HepG2 (cell line): ENCODE measurements at regions not wholly inside any gene's neighbourhood (a gene's known extent, or its start where the extent isn't known, plus 50 kb on each side); places are given as distances from the start of the nearest gene placed in this dataset.

ENCODE experiments used
- ATAC-seq: fragments of 200-7000 bp; cut with Tn5 transposase; 3 replicates; pipeline ENCODE4 v1.9.1; 2020; ENCODE audit warnings: mild to moderate bottlenecking, moderate library complexity
- BruUV-seq: library from RNA; stranded (reverse); fragments of 400-500 nt; replicated peaks from 2 replicates; lab custom pipeline; 2021; lab: Mats Ljungman, UMichigan
- CTCF ChIA-PET: fragments of 300-600 bp; formaldehyde crosslinking; extraction: SDS; loops from one replicate; lab custom pipeline; 2021; ENCODE audit warnings: low total read pairs, inconsistent platforms, low intra/inter-chr PET ratio; lab: Yijun Ruan, JAX
- POLR2A ChIA-PET: fragments of 350-600 bp; sonication (Branson Sonifier 250); formaldehyde crosslinking; loops from one replicate; lab custom pipeline; 2020; ENCODE audit warnings: antibody characterized with exemption, inconsistent platforms; lab: Yijun Ruan, JAX
- DNase-seq: peaks from one replicate; pipeline ENCODE4 v3.0.0-alpha.2; 2015; ENCODE audit warnings: low spot score
- FAIRE-seq: peaks from 3 replicates; lab custom pipeline; 2011; peaks lifted over from hg19 to GRCh38; lab: Jason Lieb, UNC
- H2AFZ ChIP-seq: one replicate; pipeline ENCODE4 v1.6.1; 2011; ENCODE audit warnings: low read length, inconsistent platforms
- H3K27ac ChIP-seq: fragments of 300-600 bp; 3 replicates; pipeline ENCODE4 v1.8.0; 2011; ENCODE audit warnings: mixed run types, mild to moderate bottlenecking, mixed read lengths, low read length, inconsistent platforms; ENCODE audit not compliant: insufficient read depth; ENCODE audit errors: extremely low read length
- H3K27me3 ChIP-seq, 2 experiments: fragments of 200-600 bp in 1 of 2; 2 replicates in 1 of 2; 3 replicates in 1 of 2; pipeline versions ENCODE4 v1.6.0 to v1.8.0; 2011; ENCODE audit warnings: low read length in 2 of 2, mild to moderate bottlenecking in 2 of 2, moderate library complexity in 2 of 2, inconsistent platforms in 1 of 2; ENCODE audit not compliant: insufficient read depth in 2 of 2, control insufficient read depth in 1 of 2
- H3K36me3 ChIP-seq, 2 experiments: fragments of 200-600 bp in 1 of 2; replicated peaks in 1 of 2; 2 replicates in 1 of 2; 3 replicates in 1 of 2; pipeline versions ENCODE4 v1.5.1 to v1.8.0; 2011; ENCODE audit warnings: low read length in 2 of 2, inconsistent platforms in 1 of 2; ENCODE audit not compliant: insufficient read depth in 2 of 2, control insufficient read depth in 1 of 2
- H3K4me1 ChIP-seq: 2 replicates; pipeline ENCODE4 v1.5.1; 2012; ENCODE audit warnings: low read length, inconsistent platforms; ENCODE audit not compliant: insufficient read depth
- H3K4me2 ChIP-seq: 2 replicates; pipeline ENCODE4 v1.6.0; 2011; ENCODE audit warnings: low read depth, low read length, inconsistent platforms
- H3K4me3 ChIP-seq, 3 experiments: fragments of 200-600 bp in 1 of 3; sonication (generic), shearing (Covaris generic) in 1 of 3; replicated peaks in 1 of 3; 2 replicates each; pipeline ENCODE4 v1.5.1; 2011 to 2016; ENCODE audit warnings: low read length in 3 of 3, inconsistent platforms in 2 of 3, low read depth in 2 of 3, mild to moderate bottlenecking in 2 of 3, control low read depth in 1 of 3, mixed read lengths in 1 of 3; ENCODE audit not compliant: insufficient read depth in 1 of 3
- H3K79me2 ChIP-seq: one replicate; pipeline ENCODE4 v1.6.1; 2011; ENCODE audit warnings: low read length, inconsistent platforms; ENCODE audit not compliant: insufficient read depth
- H3K9ac ChIP-seq: 2 replicates; pipeline ENCODE4 v1.6.0; 2011; ENCODE audit warnings: mild to moderate bottlenecking, low read depth, low read length, inconsistent platforms; ENCODE audit not compliant: insufficient read depth
- H3K9me3 ChIP-seq: 2 replicates; pipeline ENCODE4 v1.5.1; 2012; ENCODE audit warnings: mild to moderate bottlenecking, low read length
- H4K20me1 ChIP-seq: 2 replicates; pipeline ENCODE4 v1.6.0; 2011; ENCODE audit warnings: inconsistent platforms, mild to moderate bottlenecking, low read length, moderate library complexity; ENCODE audit not compliant: insufficient read depth
- CBX5 ChIP-seq: sonication (generic); formaldehyde crosslinking; IDR thresholded peaks from 2 replicates; pipeline ENCODE4 v1.4.0; 2020; ENCODE audit warnings: missing genetic modification reagents, borderline replicate concordance
- FOXP1 ChIP-seq, 2 experiments: fragments of 450-650 bp in 1 of 2; IDR thresholded peaks; 2 replicates each; pipeline ENCODE4 v1.6.1; 2017 to 2018; ENCODE audit warnings: antibody characterized with exemption in 1 of 2
- GATA4 ChIP-seq: sonication (generic); IDR thresholded peaks from 2 replicates; pipeline ENCODE4 v1.6.1; 2016; ENCODE audit warnings: antibody characterized with exemption, low read depth, borderline replicate concordance
- MTA1 ChIP-seq: sonication (generic); formaldehyde crosslinking; IDR thresholded peaks from 2 replicates; pipeline ENCODE4 v1.4.0; 2020; ENCODE audit warnings: missing genetic modification reagents, mild to moderate bottlenecking, borderline replicate concordance
- MZF1 ChIP-seq: sonication (generic); formaldehyde crosslinking; IDR thresholded peaks from 2 replicates; pipeline ENCODE4 v1.8.1; 2023; ENCODE audit warnings: mild to moderate bottlenecking, missing genetic modification reagents, borderline replicate concordance
- NFKB2 ChIP-seq: sonication (generic); formaldehyde crosslinking; IDR thresholded peaks from 2 replicates; pipeline ENCODE4 v1.4.0; 2020; ENCODE audit warnings: missing genetic modification reagents, borderline replicate concordance
- PHB2 ChIP-seq: fragments of 450-650 bp; IDR thresholded peaks from 2 replicates; pipeline ENCODE4 v1.6.1; 2018; ENCODE audit not compliant: partially characterized antibody
- RNF2 ChIP-seq: fragments of 450-650 bp; conservative IDR thresholded peaks from 2 replicates; pipeline ENCODE4 v1.6.1; 2016; ENCODE audit warnings: low read depth
- THAP11 ChIP-seq: IDR thresholded peaks from 2 replicates; pipeline ENCODE4 v1.6.1; 2016; ENCODE audit warnings: missing biosample characterization, missing genetic modification reagents
- ZNF232 ChIP-seq: sonication (generic); formaldehyde crosslinking; IDR thresholded peaks from 2 replicates; pipeline ENCODE4 v1.4.0; 2020; ENCODE audit warnings: missing genetic modification reagents, borderline replicate concordance
- ZNF484 ChIP-seq: sonication (generic); formaldehyde crosslinking; IDR thresholded peaks from 2 replicates; pipeline ENCODE4 v1.5.1; 2020; ENCODE audit warnings: mild to moderate bottlenecking, low read depth, missing genetic modification reagents, borderline replicate concordance
- ZNF550 ChIP-seq: sonication (generic); formaldehyde crosslinking; IDR thresholded peaks from 2 replicates; pipeline ENCODE4 v1.4.0; 2020; ENCODE audit warnings: mild to moderate bottlenecking, missing genetic modification reagents, borderline replicate concordance
- ZNF567 ChIP-seq: sonication (generic); formaldehyde crosslinking; IDR thresholded peaks from 2 replicates; pipeline ENCODE4 v1.8.1; 2023; ENCODE audit warnings: mild to moderate bottlenecking, missing genetic modification reagents, borderline replicate concordance
- ZNF639 ChIP-seq: conservative IDR thresholded peaks from 2 replicates; pipeline ENCODE4 v1.6.1; 2018; ENCODE audit warnings: missing genetic modification reagents
- ZSCAN21 ChIP-seq: sonication (generic); formaldehyde crosslinking; IDR thresholded peaks from 2 replicates; pipeline ENCODE4 v1.8.0; 2022; ENCODE audit warnings: mild to moderate bottlenecking, missing genetic modification reagents, moderate library complexity, borderline replicate concordance
- in situ Hi-C: cut with HindIII; loops from 2 replicates; pipeline ENCODE4 v1.10.0; 2017; ENCODE audit warnings: low pct_unique_long_range_greater_than_20kb; ENCODE audit not compliant: extremely low pct_ligation_motif_present
- intact Hi-C: fragments of 100-400 bp; cut with micrococcal nuclease; formaldehyde crosslinking; loops from one replicate; pipeline ENCODE4 v1.10.0; 2022; ENCODE audit not compliant: unreplicated experiment
- TF ChIP-seq, protein P1 (sequence below): IDR thresholded peaks from 2 replicates; pipeline ENCODE4 v1.4.0; 2020; ENCODE audit warnings: mild to moderate bottlenecking, missing genetic modification reagents
- TF ChIP-seq, protein P2 (sequence below), 2 experiments: fragments of 450-650 bp in 1 of 2; sonication (generic) in 1 of 2; formaldehyde crosslinking; IDR thresholded peaks; 2 replicates each; pipeline versions ENCODE4 v1.5.0 to v1.8.0; 2020 to 2022; ENCODE audit warnings: mild to moderate bottlenecking in 1 of 2, missing genetic modification reagents in 1 of 2
- TF ChIP-seq, protein P3 (sequence below): sonication (generic); formaldehyde crosslinking; IDR thresholded peaks from 2 replicates; pipeline ENCODE4 v1.8.0; 2022; ENCODE audit warnings: low read depth, missing genetic modification reagents

DNA sequence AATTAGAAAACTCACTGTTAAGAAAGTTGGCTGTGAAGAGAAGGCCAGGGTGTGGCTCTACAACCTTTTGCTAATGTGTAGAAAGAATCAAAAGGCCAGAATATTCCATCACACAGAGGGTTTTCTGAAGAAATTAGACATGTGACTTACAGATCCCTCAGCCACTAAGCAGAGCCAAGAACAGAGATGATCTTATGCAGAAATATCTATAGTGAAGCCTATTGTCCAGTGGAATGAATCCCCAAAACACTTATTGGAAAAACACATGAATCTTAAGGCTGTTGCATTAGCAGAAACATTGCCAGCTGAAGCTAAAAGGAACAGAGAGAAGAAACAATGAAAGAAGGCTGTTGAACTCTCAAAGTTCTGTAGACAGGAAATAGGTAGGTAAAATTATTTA, 979.2 kb downstream of the MRPL39 start:
- no peak overlapping the region for H3K9ac ChIP-seq
- H2AFZ ChIP-seq: no peak overlapping the region
- peaks cover 82% of the 10 kb centered on the region for H3K9me3 ChIP-seq
- no peak overlapping the region for H3K4me2 ChIP-seq
- H3K36me3 ChIP-seq: no peaks in the 10 kb centered on the region
- intact Hi-C loops: no loop called here
- no peak overlapping the region for H3K4me3 ChIP-seq
- ChIA-PET POLR2A (no interaction called here), CTCF (no interaction called here)
- in situ Hi-C loops: no loop called here
- BruUV-seq: no TSS peak
- FAIRE-seq (no peak), ATAC-seq (no peak), DNase-seq (no peak)
- no peaks in the 10 kb centered on the region for H3K4me1 ChIP-seq
- no peaks in the 10 kb centered on the region for H4K20me1 ChIP-seq
- no peaks in the 10 kb centered on the region for H3K79me2 ChIP-seq
- no peak overlapping the region for H3K27ac ChIP-seq
- H3K27me3 ChIP-seq: no peaks in the 10 kb centered on the region
- no peak for TF ChIP-seq ZNF550 (CRISPR knock-in tag)
- TF ChIP-seq, protein P1, sequence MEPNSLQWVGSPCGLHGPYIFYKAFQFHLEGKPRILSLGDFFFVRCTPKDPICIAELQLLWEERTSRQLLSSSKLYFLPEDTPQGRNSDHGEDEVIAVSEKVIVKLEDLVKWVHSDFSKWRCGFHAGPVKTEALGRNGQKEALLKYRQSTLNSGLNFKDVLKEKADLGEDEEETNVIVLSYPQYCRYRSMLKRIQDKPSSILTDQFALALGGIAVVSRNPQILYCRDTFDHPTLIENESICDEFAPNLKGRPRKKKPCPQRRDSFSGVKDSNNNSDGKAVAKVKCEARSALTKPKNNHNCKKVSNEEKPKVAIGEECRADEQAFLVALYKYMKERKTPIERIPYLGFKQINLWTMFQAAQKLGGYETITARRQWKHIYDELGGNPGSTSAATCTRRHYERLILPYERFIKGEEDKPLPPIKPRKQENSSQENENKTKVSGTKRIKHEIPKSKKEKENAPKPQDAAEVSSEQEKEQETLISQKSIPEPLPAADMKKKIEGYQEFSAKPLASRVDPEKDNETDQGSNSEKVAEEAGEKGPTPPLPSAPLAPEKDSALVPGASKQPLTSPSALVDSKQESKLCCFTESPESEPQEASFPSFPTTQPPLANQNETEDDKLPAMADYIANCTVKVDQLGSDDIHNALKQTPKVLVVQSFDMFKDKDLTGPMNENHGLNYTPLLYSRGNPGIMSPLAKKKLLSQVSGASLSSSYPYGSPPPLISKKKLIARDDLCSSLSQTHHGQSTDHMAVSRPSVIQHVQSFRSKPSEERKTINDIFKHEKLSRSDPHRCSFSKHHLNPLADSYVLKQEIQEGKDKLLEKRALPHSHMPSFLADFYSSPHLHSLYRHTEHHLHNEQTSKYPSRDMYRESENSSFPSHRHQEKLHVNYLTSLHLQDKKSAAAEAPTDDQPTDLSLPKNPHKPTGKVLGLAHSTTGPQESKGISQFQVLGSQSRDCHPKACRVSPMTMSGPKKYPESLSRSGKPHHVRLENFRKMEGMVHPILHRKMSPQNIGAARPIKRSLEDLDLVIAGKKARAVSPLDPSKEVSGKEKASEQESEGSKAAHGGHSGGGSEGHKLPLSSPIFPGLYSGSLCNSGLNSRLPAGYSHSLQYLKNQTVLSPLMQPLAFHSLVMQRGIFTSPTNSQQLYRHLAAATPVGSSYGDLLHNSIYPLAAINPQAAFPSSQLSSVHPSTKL: no peak
- no peak for TF ChIP-seq ZNF484 (CRISPR knock-in tag)
- TF ChIP-seq ZNF567 (CRISPR knock-in tag): no peak
- no peak for TF ChIP-seq ZNF232 (CRISPR knock-in tag)
- no peak for TF ChIP-seq THAP11 (CRISPR knock-in tag)
- TF ChIP-seq MTA1: no peak
- TF ChIP-seq FOXP1 (IDR thresholded peaks at IDR 0.05): no peak
- TF ChIP-seq FOXP1 (CRISPR knock-in tag; IDR thresholded peaks at IDR 0.05): no peak
- no peak for TF ChIP-seq NFKB2 (CRISPR knock-in tag)
- TF ChIP-seq, protein P2, sequence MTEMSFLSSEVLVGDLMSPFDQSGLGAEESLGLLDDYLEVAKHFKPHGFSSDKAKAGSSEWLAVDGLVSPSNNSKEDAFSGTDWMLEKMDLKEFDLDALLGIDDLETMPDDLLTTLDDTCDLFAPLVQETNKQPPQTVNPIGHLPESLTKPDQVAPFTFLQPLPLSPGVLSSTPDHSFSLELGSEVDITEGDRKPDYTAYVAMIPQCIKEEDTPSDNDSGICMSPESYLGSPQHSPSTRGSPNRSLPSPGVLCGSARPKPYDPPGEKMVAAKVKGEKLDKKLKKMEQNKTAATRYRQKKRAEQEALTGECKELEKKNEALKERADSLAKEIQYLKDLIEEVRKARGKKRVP (CRISPR knock-in tag; IDR thresholded peaks at IDR 0.05): no peak
- TF ChIP-seq ZSCAN21 (CRISPR knock-in tag): no peak
- no peak for TF ChIP-seq RNF2
- no peak for TF ChIP-seq GATA4
- no peak for TF ChIP-seq PHB2
- no peak for TF ChIP-seq ZNF639 (CRISPR knock-in tag)
- no peak for TF ChIP-seq MZF1 (CRISPR knock-in tag)
- TF ChIP-seq, protein P3, sequence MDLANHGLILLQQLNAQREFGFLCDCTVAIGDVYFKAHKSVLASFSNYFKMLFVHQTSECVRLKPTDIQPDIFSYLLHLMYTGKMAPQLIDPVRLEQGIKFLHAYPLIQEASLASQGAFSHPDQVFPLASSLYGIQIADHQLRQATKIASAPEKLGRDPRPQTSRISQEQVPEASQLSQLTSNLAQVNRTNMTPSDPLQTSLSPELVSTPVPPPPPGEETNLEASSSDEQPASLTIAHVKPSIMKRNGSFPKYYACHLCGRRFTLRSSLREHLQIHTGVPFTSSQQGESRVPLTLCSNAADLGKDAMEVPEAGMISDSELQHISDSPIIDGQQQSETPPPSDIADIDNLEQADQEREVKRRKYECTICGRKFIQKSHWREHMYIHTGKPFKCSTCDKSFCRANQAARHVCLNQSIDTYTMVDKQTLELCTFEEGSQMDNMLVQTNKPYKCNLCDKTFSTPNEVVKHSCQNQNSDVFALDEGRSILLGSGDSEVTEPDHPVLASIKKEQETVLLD (CRISPR knock-in tag): no peak
- no peak for TF ChIP-seq CBX5
